OCI-LY7 (cell line): ENCODE measurements at regions not wholly inside any gene's neighbourhood (a gene's known extent, or its start where the extent isn't known, plus 50 kb on each side); places are given as distances from the start of the nearest gene placed in this dataset.

ENCODE experiments used
- BruUV-seq: library from RNA; stranded (reverse); fragments of 400-500 nt; replicated peaks from 2 replicates; lab custom pipeline; 2021; lab: Mats Ljungman, UMichigan
- CTCF ChIA-PET: fragments of 300-600 bp; sonication (Branson Sonifier 250); formaldehyde crosslinking; loops from one replicate; lab custom pipeline; 2022; ENCODE audit warnings: antibody characterized with exemption; ENCODE audit not compliant: unreplicated experiment; lab: Charles Lee
- POLR2A ChIA-PET: fragments of 300-600 bp; sonication (Branson Sonifier 250); formaldehyde crosslinking; loops from one replicate; lab custom pipeline; 2022; ENCODE audit warnings: antibody characterized with exemption; lab: Charles Lee
- DNase-seq: peaks from one replicate; pipeline ENCODE4 v3.0.0-alpha.2; 2015; ENCODE audit warnings: low spot score
- H2AFZ ChIP-seq: fragments of 200-600 bp; sonication (generic), shearing (Covaris generic); 2 replicates; pipeline ENCODE4 v1.6.1; 2014; ENCODE audit warnings: mild to moderate bottlenecking, antibody characterized with exemption, low read length, moderate library complexity
- H3K27ac ChIP-seq: fragments of 200-600 bp; sonication (generic); 2 replicates; pipeline ENCODE4 v1.5.1; 2014; ENCODE audit warnings: mixed run types, low read depth, mild to moderate bottlenecking, moderate library complexity, low read length, inconsistent platforms; ENCODE audit not compliant: poor library complexity, severe bottlenecking
- H3K36me3 ChIP-seq: fragments of 200-600 bp; sonication (generic); 2 replicates; pipeline ENCODE4 v1.6.1; 2014; ENCODE audit warnings: mild to moderate bottlenecking, antibody characterized with exemption, low read length, moderate library complexity, mixed read lengths; ENCODE audit not compliant: insufficient read depth
- H3K4me1 ChIP-seq: fragments of 200-600 bp; sonication (generic); 2 replicates; pipeline ENCODE4 v1.5.1; 2014; ENCODE audit warnings: mild to moderate bottlenecking, low read length; ENCODE audit not compliant: insufficient read depth, poor library complexity, severe bottlenecking
- H3K4me2 ChIP-seq: fragments of 200-600 bp; sonication (generic); 2 replicates; pipeline ENCODE4 v1.6.1; 2014; ENCODE audit warnings: mild to moderate bottlenecking, low read length
- H3K4me3 ChIP-seq: fragments of 200-600 bp; sonication (generic); 2 replicates; pipeline ENCODE4 v1.5.1; 2014; ENCODE audit warnings: mild to moderate bottlenecking, low read depth, low read length; ENCODE audit not compliant: poor library complexity, severe bottlenecking
- H3K79me2 ChIP-seq: fragments of 200-600 bp; sonication (generic); 2 replicates; pipeline ENCODE4 v1.6.1; 2016; ENCODE audit warnings: low read depth, mild to moderate bottlenecking, low read length, moderate library complexity, mixed read lengths; ENCODE audit not compliant: insufficient read depth
- H3K9me2 ChIP-seq: fragments of 200-600 bp; sonication (generic); 2 replicates; pipeline ENCODE4 v1.6.1; 2016; ENCODE audit warnings: mild to moderate bottlenecking, low read length, mixed read lengths; ENCODE audit not compliant: insufficient read depth
- H3K9me3 ChIP-seq: fragments of 200-600 bp; sonication (generic); 2 replicates; pipeline ENCODE4 v1.6.1; 2014; ENCODE audit warnings: mild to moderate bottlenecking, mixed run types, low read length, mixed read lengths
- H4K20me1 ChIP-seq: fragments of 200-600 bp; sonication (generic); 2 replicates; pipeline ENCODE4 v1.6.1; 2014; ENCODE audit warnings: mild to moderate bottlenecking, antibody characterized with exemption, low read length, moderate library complexity, mixed read lengths; ENCODE audit not compliant: insufficient read depth
- EZH2phosphoT487 ChIP-seq: fragments of 200-600 bp; sonication (generic); IDR thresholded peaks from 2 replicates; pipeline ENCODE4 v1.6.1; 2018; ENCODE audit warnings: low read depth, borderline replicate concordance, mild to moderate bottlenecking, mixed run types, antibody characterized with exemption, low read length, moderate library complexity, mixed read lengths
- intact Hi-C: fragments of 100-400 bp; cut with micrococcal nuclease; formaldehyde crosslinking; loops from one replicate; pipeline ENCODE4 v1.10.0; 2022; ENCODE audit not compliant: unreplicated experiment
- TF ChIP-seq, protein P1 (sequence below): fragments of 200-600 bp; sonication (generic); conservative IDR thresholded peaks from 2 replicates; pipeline ENCODE4 v1.5.1; 2014; ENCODE audit warnings: mild to moderate bottlenecking, antibody characterized with exemption, low read length, moderate library complexity, mixed read lengths

- ChIA-PET POLR2A (no interaction called here), CTCF (no interaction called here)
These were observed 140.4 kb downstream of the PMP22 start for GRCh38 chr17:15124746-15125145.

GRCh38 chr17:15124264-15124595 is 140.9 kb downstream of the PMP22 start:
- Histone ChIP-seq H3K79me2 (no peaks in the 10 kb centered on the region), H3K4me1 (no peaks in the 10 kb centered on the region), H2AFZ (no peak overlapping the region), H4K20me1 (no peaks in the 10 kb centered on the region), H3K4me2 (no peak overlapping the region), H3K27ac (no peak overlapping the region), H3K9me2 (no peaks in the 10 kb centered on the region), H3K36me3 (no peaks in the 10 kb centered on the region), H3K9me3 (no peaks in the 10 kb centered on the region), H3K4me3 (no peak overlapping the region)
- CTCF ChIA-PET, result no interaction called here
- TF ChIP-seq EZH2phosphoT487, result no peak
- TF ChIP-seq, protein P1, sequence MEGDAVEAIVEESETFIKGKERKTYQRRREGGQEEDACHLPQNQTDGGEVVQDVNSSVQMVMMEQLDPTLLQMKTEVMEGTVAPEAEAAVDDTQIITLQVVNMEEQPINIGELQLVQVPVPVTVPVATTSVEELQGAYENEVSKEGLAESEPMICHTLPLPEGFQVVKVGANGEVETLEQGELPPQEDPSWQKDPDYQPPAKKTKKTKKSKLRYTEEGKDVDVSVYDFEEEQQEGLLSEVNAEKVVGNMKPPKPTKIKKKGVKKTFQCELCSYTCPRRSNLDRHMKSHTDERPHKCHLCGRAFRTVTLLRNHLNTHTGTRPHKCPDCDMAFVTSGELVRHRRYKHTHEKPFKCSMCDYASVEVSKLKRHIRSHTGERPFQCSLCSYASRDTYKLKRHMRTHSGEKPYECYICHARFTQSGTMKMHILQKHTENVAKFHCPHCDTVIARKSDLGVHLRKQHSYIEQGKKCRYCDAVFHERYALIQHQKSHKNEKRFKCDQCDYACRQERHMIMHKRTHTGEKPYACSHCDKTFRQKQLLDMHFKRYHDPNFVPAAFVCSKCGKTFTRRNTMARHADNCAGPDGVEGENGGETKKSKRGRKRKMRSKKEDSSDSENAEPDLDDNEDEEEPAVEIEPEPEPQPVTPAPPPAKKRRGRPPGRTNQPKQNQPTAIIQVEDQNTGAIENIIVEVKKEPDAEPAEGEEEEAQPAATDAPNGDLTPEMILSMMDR, result no peak
- DNase-seq, result no peak
- no TSS peak for BruUV-seq
- POLR2A ChIA-PET, result interaction anchor here (0.5 kb wide), 1 partner anchor 965 kb away, joined by 3 read pairs; no protein-coding TSS in a partner anchor
- intact Hi-C loops, result no loop called here

More at GRCh38 chr17:15124746-15125145, 140.4 kb downstream of the PMP22 start:
- Histone ChIP-seq H3K36me3 (no peaks in the 10 kb centered on the region), H3K4me3 (no peak overlapping the region), H3K4me2 (no peak overlapping the region), H3K27ac (no peak overlapping the region), H3K79me2 (no peaks in the 10 kb centered on the region), H4K20me1 (no peaks in the 10 kb centered on the region), H3K9me2 (no peaks in the 10 kb centered on the region), H3K9me3 (no peaks in the 10 kb centered on the region), H2AFZ (no peak overlapping the region), H3K4me1 (no peaks in the 10 kb centered on the region)
- TF ChIP-seq EZH2phosphoT487, result no peak
- TF ChIP-seq, protein P1, result no peak
- DNase-seq, result no peak
- intact Hi-C loops, result no loop called here
- no TSS peak for BruUV-seq

DNA sequence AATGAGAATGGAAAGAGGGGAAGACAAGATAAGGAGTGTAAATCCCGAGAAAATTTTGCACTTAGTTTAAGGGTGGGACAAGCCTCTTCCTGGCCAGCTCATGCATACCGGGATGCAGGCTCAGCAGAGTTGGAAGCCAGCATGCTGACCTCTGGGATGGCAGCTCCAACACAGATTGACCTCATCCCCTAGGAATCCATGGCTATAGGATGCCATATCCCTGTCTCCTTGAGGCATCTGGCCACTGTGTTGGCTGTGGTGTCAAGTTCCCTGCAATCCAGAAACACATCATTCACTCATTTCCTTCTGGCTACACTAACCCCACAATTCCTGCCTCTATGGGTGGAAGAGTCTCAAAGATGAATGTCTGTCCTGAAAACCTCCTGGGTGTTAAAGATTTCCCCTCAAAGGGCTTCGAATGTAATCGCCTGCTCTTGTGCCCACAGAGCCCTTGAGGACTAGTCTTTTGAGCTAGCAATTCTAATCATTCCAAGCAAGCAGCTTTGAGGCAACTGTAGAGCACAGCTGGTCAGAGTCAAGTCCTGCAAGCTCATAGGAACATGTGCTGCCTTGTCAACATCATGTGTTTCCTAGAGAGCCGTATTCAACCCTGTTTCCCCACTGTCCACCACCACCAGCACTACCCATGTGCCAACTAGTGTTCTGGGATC is 141.4 kb downstream of the PMP22 start:
- Histone ChIP-seq H3K36me3 (no peaks in the 10 kb centered on the region), H3K9me3 (no peaks in the 10 kb centered on the region), H3K4me2 (no peak overlapping the region), H3K79me2 (no peaks in the 10 kb centered on the region), H3K4me1 (no peaks in the 10 kb centered on the region), H3K27ac (no peak overlapping the region), H3K4me3 (no peak overlapping the region), H4K20me1 (no peaks in the 10 kb centered on the region), H2AFZ (no peak overlapping the region), H3K9me2 (no peaks in the 10 kb centered on the region)
- TF ChIP-seq, protein P1, result no peak
- TF ChIP-seq EZH2phosphoT487, result no peak
- no peak for DNase-seq
- BruUV-seq, result no TSS peak
- ChIA-PET POLR2A (interaction anchor here (0.5 kb wide), 1 partner anchor 965 kb away, joined by 3 read pairs; no protein-coding TSS in a partner anchor), CTCF (no interaction called here)
- intact Hi-C loops, result no loop called here
